Effector CD4-positive, alpha-beta T cell (primary cell): ENCODE measurements at regions not wholly inside any gene's neighbourhood (a gene's known extent, or its start where the extent isn't known, plus 50 kb on each side); places are given as distances from the start of the nearest gene placed in this dataset.
"Not testable (repeated sequence)": the region's sequence is repeated elsewhere in the genome, so short reads cannot be mapped to it uniquely, and the experiment has no call there.

Source experiments
- DNase-seq: peaks from one replicate; pipeline ENCODE4 v3.0.0-alpha.2; 2020

- no peak for DNase-seq
Measured at GRCh38 chr6:154923199-154923869, 71.8 kb upstream of the TIAM2 start.

- DNase-seq, result no peak
Measured at GRCh38 chr6:154925130-154925529, 70.0 kb upstream of the TIAM2 start.

- DNase-seq, result no peak
Measured at GRCh38 chr6:154926366-154926765, 68.7 kb upstream of the TIAM2 start.

GRCh38 chr6:154928325-154928922 is 66.7 kb upstream of the TIAM2 start:
- DNase-seq, result peak; percentile 53

GRCh38 chr6:154930451-154930851 is 64.7 kb upstream of the TIAM2 start:
- no peak for DNase-seq

- no peak for DNase-seq
Measured at GRCh38 chr6:154931711-154932424, 63.2 kb upstream of the TIAM2 start.

GRCh38 chr6:154932515-154933027 is 62.5 kb upstream of the TIAM2 start:
- DNase-seq, result no peak

- DNase-seq, result no peak
Measured at GRCh38 chr6:154933181-154933827, 61.8 kb upstream of the TIAM2 start.

- DNase-seq, result no peak
Measured at GRCh38 chr6:154937306-154938220, 57.6 kb upstream of the TIAM2 start.

GRCh38 chr6:154938221-154938580 is 56.9 kb upstream of the TIAM2 start:
- DNase-seq, result no peak

- DNase-seq, result not testable (repeated sequence)
Measured at GRCh38 chr6:154938727-154939285, 56.3 kb upstream of the TIAM2 start.

- DNase-seq, result no peak
Measured at GRCh38 chr6:154942770-154943169, 52.3 kb upstream of the TIAM2 start.

- DNase-seq, result no peak
Measured at GRCh38 chr6:154945271-154945890, 49.7 kb upstream of the TIAM2 start.
